ENCODE measurements at regions not wholly inside any gene's neighbourhood (a gene's known extent, or its start where the extent isn't known, plus 50 kb on each side); places are given as distances from the start of the nearest gene placed in this dataset.
A peak's percentile ranks its signal among the peaks of the same experiment; 100 is the strongest.

DNA sequence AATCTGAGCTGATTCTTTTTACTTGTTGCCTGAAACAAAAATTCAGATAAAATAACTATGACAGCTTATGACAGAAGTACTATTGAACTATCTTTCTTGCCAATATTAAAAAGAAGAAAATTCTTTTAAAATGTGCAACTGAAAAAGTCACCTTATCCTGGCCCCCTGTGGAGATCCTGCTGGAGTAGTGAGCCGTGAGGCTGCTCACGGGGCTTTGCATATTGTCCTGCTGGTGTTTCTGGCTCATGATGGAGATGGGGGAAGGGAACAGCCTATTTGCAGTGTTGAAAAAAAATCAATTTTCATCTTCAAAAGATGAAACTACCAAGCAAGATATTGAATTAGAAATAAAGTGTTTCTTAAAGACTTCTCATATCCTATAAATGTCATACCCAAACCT is 216.0 kb downstream of the SAMD5 start:
- Histone ChIP-seq H3K9ac (ENCODE audit: low read length) (no peak overlapping the region), H3K27me3 (ENCODE audit: low read length) (no peaks in the 10 kb centered on the region), H3K4me2 (ENCODE audit: low read length) (no peak overlapping the region), H3K9me2 (replicated peaks; ENCODE audit: low read length) (no peaks in the 10 kb centered on the region), H3F3A (ENCODE audit: low read length, unreplicated experiment) (no peaks in the 10 kb centered on the region), H3K79me2 (ENCODE audit: low read length) (no peaks in the 10 kb centered on the region), H3K4me1 (ENCODE audit: insufficient read depth, low read length) (peaks cover 10% of the 10 kb centered on the region), H3K9me3 (ENCODE audit: low read length) (no peaks in the 10 kb centered on the region), H3K4me3 (ENCODE audit: low read length) (no peak overlapping the region), H3K36me3 (ENCODE audit: low read depth, low read length) (no peaks in the 10 kb centered on the region), H3K27ac (ENCODE audit: low read length) (no peak overlapping the region), H4K20me1 (ENCODE audit: low read length) (no peaks in the 10 kb centered on the region), H2AFZ (ENCODE audit: low read length) (no peak overlapping the region)
- intact Hi-C loops (cut with micrococcal nuclease) = no loop called here
- TF ChIP-seq EZH2phosphoT487 (IDR thresholded peaks at IDR 0.05; ENCODE audit: borderline replicate concordance, low read length) = no peak
- TF ChIP-seq EZH2 (IDR thresholded peaks at IDR 0.05; ENCODE audit: low read length, unreplicated experiment) = no peak
- TF ChIP-seq, protein P1, sequence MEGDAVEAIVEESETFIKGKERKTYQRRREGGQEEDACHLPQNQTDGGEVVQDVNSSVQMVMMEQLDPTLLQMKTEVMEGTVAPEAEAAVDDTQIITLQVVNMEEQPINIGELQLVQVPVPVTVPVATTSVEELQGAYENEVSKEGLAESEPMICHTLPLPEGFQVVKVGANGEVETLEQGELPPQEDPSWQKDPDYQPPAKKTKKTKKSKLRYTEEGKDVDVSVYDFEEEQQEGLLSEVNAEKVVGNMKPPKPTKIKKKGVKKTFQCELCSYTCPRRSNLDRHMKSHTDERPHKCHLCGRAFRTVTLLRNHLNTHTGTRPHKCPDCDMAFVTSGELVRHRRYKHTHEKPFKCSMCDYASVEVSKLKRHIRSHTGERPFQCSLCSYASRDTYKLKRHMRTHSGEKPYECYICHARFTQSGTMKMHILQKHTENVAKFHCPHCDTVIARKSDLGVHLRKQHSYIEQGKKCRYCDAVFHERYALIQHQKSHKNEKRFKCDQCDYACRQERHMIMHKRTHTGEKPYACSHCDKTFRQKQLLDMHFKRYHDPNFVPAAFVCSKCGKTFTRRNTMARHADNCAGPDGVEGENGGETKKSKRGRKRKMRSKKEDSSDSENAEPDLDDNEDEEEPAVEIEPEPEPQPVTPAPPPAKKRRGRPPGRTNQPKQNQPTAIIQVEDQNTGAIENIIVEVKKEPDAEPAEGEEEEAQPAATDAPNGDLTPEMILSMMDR (conservative IDR thresholded peaks at IDR 0.05; ENCODE audit: low read depth, low read length) = no peak
- ATAC-seq = no peak
- DNase-seq = no peak
- no TSS peak for BruUV-seq (replicated peaks)
- POLR2A ChIA-PET (ENCODE audit: unreplicated experiment) = no interaction called here
- CTCF ChIA-PET = no interaction called here

DNA sequence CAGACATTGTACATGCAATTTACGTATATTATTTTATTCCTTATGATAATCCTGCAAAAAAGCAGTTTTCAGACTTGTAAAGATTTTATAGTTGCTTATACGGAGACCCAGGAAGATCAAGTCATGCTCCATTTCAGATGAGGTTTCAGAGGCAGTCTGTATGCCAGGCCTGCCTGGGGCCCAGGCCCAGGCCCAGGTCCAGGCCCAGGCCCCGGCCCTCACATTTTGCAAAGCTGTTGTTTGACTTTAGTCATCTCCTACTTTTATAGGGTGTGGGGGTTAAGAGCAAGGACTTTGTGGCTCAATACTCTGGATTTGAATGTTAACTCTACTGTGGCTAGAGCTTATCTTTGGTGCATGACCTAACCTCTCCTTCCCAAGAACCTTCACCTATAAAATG is 217.9 kb downstream of the SAMD5 start:
- BruUV-seq (replicated peaks) = no TSS peak
- intact Hi-C loops (cut with micrococcal nuclease) = no loop called here
- no peak overlapping the region for H3K4me3 ChIP-seq (ENCODE audit: low read length)
- ATAC-seq (peak; percentile 98), DNase-seq (peak; percentile 38)
- H3K4me1 ChIP-seq (ENCODE audit: insufficient read depth, low read length) = peaks cover 10% of the 10 kb centered on the region
- H3K27ac ChIP-seq (ENCODE audit: low read length) = no peak overlapping the region
- H3F3A ChIP-seq (ENCODE audit: low read length, unreplicated experiment) = no peaks in the 10 kb centered on the region
- no peak overlapping the region for H2AFZ ChIP-seq (ENCODE audit: low read length)
- ChIA-PET POLR2A (ENCODE audit: unreplicated experiment) (no interaction called here), CTCF (no interaction called here)
- H3K36me3 ChIP-seq (ENCODE audit: low read depth, low read length) = no peaks in the 10 kb centered on the region
- no peak overlapping the region for H3K4me2 ChIP-seq (ENCODE audit: low read length)
- H3K27me3 ChIP-seq (ENCODE audit: low read length) = no peaks in the 10 kb centered on the region
- no peak for TF ChIP-seq EZH2phosphoT487 (IDR thresholded peaks at IDR 0.05; ENCODE audit: borderline replicate concordance, low read length)
- no peak overlapping the region for H3K9ac ChIP-seq (ENCODE audit: low read length)
- no peaks in the 10 kb centered on the region for H3K79me2 ChIP-seq (ENCODE audit: low read length)
- no peaks in the 10 kb centered on the region for H3K9me2 ChIP-seq (replicated peaks; ENCODE audit: low read length)
- no peaks in the 10 kb centered on the region for H4K20me1 ChIP-seq (ENCODE audit: low read length)
- H3K9me3 ChIP-seq (ENCODE audit: low read length) = no peaks in the 10 kb centered on the region

- Histone ChIP-seq H3K9ac (ENCODE audit: low read length) (no peak overlapping the region), H3K27ac (ENCODE audit: low read length) (no peak overlapping the region), H3K36me3 (ENCODE audit: low read depth, low read length) (no peaks in the 10 kb centered on the region), H3K4me3 (ENCODE audit: low read length) (no peak overlapping the region), H4K20me1 (ENCODE audit: low read length) (no peaks in the 10 kb centered on the region), H3K79me2 (ENCODE audit: low read length) (no peaks in the 10 kb centered on the region), H3K4me2 (ENCODE audit: low read length) (no peak overlapping the region), H3K4me1 (ENCODE audit: insufficient read depth, low read length) (peaks cover 10% of the 10 kb centered on the region), H2AFZ (ENCODE audit: low read length) (no peak overlapping the region), H3K9me3 (ENCODE audit: low read length) (no peaks in the 10 kb centered on the region), H3K27me3 (ENCODE audit: low read length) (no peaks in the 10 kb centered on the region), H3F3A (ENCODE audit: low read length, unreplicated experiment) (no peaks in the 10 kb centered on the region), H3K9me2 (replicated peaks; ENCODE audit: low read length) (no peaks in the 10 kb centered on the region)
- POLR2A ChIA-PET (ENCODE audit: unreplicated experiment) = no interaction called here
- CTCF ChIA-PET = no interaction called here
- no peak for DNase-seq
- TF ChIP-seq, protein P1 (conservative IDR thresholded peaks at IDR 0.05; ENCODE audit: low read depth, low read length) = no peak
- TF ChIP-seq EZH2 (IDR thresholded peaks at IDR 0.05; ENCODE audit: low read length, unreplicated experiment) = no peak
- TF ChIP-seq EZH2phosphoT487 (IDR thresholded peaks at IDR 0.05; ENCODE audit: borderline replicate concordance, low read length) = no peak
- no peak for ATAC-seq
- BruUV-seq (replicated peaks) = no TSS peak
- intact Hi-C loops (cut with micrococcal nuclease) = no loop called here
Measured at GRCh38 chr6:147728903-147729302, 220.4 kb downstream of the SAMD5 start.

Data from PC-3 (cell line).